A673 (cell line): ENCODE measurements at regions not wholly inside any gene's neighbourhood (a gene's known extent, or its start where the extent isn't known, plus 50 kb on each side); places are given as distances from the start of the nearest gene placed in this dataset.

Experiments
- CTCF ChIP-seq: fragments of 300-800, 200-600 bp; sonication (generic); conservative IDR thresholded peaks from 2 replicates; pipeline ENCODE4 v1.5.1; 2017; ENCODE audit warnings: low read depth, mild to moderate bottlenecking, antibody characterized with exemption, low read length, moderate library complexity, mixed read lengths
- EZH2 ChIP-seq: fragments of 200-600 bp; sonication (generic); IDR thresholded peaks from 2 replicates; pipeline ENCODE4 v1.6.1; 2017; ENCODE audit warnings: borderline replicate concordance, low read depth, mild to moderate bottlenecking, mixed read lengths, antibody characterized with exemption, low read length; ENCODE audit not compliant: poor library complexity, severe bottlenecking

DNA sequence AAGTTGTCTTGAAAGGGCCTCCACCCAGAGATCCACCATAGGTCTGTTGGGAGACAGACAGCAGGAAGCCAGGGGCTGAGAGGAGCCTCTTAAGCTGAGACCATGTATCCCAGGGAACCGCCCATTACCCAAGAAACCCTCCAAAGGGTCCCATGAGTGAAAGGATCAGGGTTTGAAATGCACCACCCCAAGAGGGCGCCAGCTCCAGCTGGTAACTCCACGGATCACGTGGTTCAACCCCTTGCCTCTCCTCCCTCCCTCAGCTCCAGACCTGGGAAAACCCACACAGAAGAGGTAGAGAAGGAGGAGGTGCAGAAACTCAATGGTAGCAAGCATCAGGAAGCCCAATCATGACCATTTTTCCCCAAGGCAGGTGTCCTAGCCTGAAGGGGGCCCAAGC, 148.7 kb downstream of the AIPL1 start:
- no peak for TF ChIP-seq EZH2
- peak; percentile 20; the same call in 1 of the 2 replicates for TF ChIP-seq CTCF
